ENCODE measurements at regions not wholly inside any gene's neighbourhood (a gene's known extent, or its start where the extent isn't known, plus 50 kb on each side); places are given as distances from the start of the nearest gene placed in this dataset.

DNA sequence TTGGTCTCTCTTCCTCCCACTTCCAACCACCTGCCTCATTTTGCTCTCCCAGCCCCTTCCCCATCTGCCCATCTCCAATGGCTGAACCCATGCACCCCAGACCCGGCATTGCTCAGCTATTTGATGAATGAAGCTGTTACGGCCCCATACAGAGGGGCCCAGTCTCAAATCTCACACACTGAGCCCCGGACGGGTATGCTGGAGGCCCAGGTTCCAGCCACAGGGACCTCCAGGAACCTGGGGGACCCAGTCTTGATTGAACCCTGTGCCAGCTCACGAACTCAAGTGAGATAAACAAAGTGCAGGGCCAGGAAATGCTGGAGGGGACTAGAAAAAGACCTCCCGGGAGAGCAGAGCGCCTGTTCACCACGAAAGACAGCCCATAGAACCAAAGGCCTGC is 63.4 kb upstream of the TEX51 start:
- H3K4me3 Mint-ChIP-seq (ENCODE audit: unreplicated experiment): no peak overlapping the region
- TF ChIP-seq, protein P1, sequence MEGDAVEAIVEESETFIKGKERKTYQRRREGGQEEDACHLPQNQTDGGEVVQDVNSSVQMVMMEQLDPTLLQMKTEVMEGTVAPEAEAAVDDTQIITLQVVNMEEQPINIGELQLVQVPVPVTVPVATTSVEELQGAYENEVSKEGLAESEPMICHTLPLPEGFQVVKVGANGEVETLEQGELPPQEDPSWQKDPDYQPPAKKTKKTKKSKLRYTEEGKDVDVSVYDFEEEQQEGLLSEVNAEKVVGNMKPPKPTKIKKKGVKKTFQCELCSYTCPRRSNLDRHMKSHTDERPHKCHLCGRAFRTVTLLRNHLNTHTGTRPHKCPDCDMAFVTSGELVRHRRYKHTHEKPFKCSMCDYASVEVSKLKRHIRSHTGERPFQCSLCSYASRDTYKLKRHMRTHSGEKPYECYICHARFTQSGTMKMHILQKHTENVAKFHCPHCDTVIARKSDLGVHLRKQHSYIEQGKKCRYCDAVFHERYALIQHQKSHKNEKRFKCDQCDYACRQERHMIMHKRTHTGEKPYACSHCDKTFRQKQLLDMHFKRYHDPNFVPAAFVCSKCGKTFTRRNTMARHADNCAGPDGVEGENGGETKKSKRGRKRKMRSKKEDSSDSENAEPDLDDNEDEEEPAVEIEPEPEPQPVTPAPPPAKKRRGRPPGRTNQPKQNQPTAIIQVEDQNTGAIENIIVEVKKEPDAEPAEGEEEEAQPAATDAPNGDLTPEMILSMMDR (IDR thresholded peaks at IDR 0.05): no peak
- no peak overlapping the region for H3K27ac Mint-ChIP-seq (ENCODE audit: unreplicated experiment)
- H3K9me3 Mint-ChIP-seq (ENCODE audit: low read depth): no peaks in the 10 kb centered on the region
- H3K36me3 Mint-ChIP-seq (ENCODE audit: low read depth): no peaks in the 10 kb centered on the region
- no peak for DNase-seq (ENCODE audit: low spot score)
- H3K4me1 Mint-ChIP-seq (ENCODE audit: low read depth): no peaks in the 10 kb centered on the region
- peaks cover 11% of the 10 kb centered on the region for H3K27me3 Mint-ChIP-seq (ENCODE audit: low read depth)

- Mint-ChIP-seq H3K27ac (ENCODE audit: unreplicated experiment) (no peak overlapping the region), H3K36me3 (ENCODE audit: low read depth) (no peaks in the 10 kb centered on the region), H3K4me1 (ENCODE audit: low read depth) (no peaks in the 10 kb centered on the region), H3K27me3 (ENCODE audit: low read depth) (peaks cover 12% of the 10 kb centered on the region), H3K4me3 (ENCODE audit: unreplicated experiment) (no peak overlapping the region), H3K9me3 (ENCODE audit: low read depth) (no peaks in the 10 kb centered on the region)
- no peak for DNase-seq (ENCODE audit: low spot score)
- TF ChIP-seq, protein P1 (IDR thresholded peaks at IDR 0.05): no peak
Measured at GRCh38 chr2:126835831-126836230, 62.9 kb upstream of the TEX51 start.

DNA sequence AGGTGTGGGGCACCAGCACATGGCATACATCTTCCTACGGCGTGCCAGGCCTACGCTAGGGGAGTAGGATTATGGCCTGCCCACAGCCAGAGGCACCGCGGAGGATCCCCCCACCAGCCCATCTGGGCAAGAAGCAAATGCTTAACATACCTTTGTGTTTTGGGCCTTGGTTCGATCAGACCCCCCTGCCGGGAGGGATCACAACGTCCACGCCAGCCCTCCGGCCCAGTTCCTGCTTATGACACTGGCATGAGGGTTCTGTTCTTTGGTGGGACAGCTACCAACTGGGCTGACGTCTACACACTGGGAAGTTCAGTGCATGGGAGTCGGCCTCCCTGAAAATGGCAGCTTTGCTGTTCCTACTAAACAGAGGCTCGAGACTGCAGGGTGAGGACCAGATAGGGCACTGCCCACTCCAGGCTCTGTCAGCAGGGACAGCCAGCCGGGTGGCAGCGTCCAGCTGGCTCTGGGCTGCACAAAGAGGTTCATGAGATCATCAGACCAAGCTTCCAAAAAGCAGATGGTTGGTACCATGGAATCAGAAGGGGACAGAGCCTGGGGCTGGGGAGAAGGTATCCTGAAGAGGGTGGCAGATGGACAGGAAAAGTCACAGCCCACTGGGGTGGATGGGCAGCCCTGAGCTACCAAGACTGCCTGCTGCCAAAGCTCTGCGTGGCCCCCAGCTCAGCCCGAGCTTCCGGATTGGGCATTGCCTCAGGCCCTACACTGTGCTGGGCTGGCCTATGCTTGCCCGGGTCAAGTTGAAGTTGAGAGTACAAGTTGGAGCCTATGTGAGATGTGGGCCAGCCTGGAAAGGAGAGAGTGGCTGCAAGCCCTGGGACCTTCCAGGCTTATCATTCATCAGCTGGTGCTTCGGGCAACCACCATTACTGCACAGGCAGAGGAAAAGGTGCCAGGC is 61.7 kb upstream of the TEX51 start:
- Mint-ChIP-seq H3K27ac (ENCODE audit: unreplicated experiment) (no peak overlapping the region), H3K9me3 (ENCODE audit: low read depth) (no peaks in the 10 kb centered on the region), H3K36me3 (ENCODE audit: low read depth) (no peaks in the 10 kb centered on the region), H3K27me3 (ENCODE audit: low read depth) (peaks cover 13% of the 10 kb centered on the region), H3K4me1 (ENCODE audit: low read depth) (no peaks in the 10 kb centered on the region), H3K4me3 (ENCODE audit: unreplicated experiment) (no peak overlapping the region)
- TF ChIP-seq, protein P1 (IDR thresholded peaks at IDR 0.05): no peak
- no peak for DNase-seq (ENCODE audit: low spot score)

DNA sequence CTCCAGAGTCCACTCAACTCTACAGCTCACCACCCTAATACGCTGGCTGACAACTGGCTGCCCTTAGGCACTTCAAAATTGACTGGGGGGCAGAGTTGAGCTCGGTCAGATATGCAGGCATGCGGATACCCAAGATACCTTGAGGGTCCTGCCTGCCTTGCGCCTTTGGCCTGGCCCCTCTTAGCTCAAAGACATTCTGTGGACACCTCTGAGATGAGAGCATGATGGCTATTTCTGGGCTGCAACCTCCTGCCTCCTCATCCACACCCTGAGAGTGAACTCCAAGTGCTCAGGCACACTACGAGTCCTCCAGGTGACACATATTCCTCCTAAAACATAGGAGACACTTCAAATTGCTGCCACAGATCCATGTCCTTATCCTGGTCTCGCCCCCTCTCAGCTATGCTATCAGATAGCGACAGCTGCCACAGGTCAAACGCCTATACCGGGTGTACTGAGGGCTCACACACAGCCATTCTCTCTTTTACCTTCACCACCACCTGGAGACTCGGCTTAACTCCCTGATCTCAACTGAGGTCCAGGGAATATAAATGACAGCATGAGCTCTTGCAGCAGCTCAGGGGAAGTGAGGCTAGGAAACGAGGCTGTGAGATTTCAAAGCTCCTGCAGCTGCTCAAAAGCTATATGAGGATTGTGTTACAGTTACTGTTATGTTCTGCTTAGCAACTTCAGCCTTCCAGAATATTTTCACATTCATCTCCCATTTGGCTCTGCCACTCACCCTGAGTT is 60.5 kb upstream of the TEX51 start:
- no peak for DNase-seq (ENCODE audit: low spot score)
- Mint-ChIP-seq H3K4me1 (ENCODE audit: low read depth) (no peaks in the 10 kb centered on the region), H3K27ac (ENCODE audit: unreplicated experiment) (no peak overlapping the region)

DNA sequence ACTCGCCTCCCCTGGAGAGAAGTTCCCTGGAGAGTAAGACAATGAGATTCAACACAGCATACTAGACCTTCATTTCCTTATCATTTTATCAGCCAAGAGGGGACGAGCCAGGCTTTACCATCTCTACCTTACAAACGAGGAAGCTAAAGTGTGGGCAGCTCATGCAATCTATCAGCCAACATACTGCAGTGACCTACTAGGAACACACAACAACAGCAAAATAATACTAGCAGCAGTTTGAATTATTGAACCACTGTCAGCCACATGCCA is 60.0 kb upstream of the TEX51 start:
- TF ChIP-seq, protein P1 (IDR thresholded peaks at IDR 0.05): no peak
- H3K27ac Mint-ChIP-seq (ENCODE audit: unreplicated experiment): no peak overlapping the region
- peaks cover 16% of the 10 kb centered on the region for H3K27me3 Mint-ChIP-seq (ENCODE audit: low read depth)
- no peaks in the 10 kb centered on the region for H3K4me1 Mint-ChIP-seq (ENCODE audit: low read depth)
- H3K36me3 Mint-ChIP-seq (ENCODE audit: low read depth): no peaks in the 10 kb centered on the region
- H3K4me3 Mint-ChIP-seq (ENCODE audit: unreplicated experiment): no peak overlapping the region
- H3K9me3 Mint-ChIP-seq (ENCODE audit: low read depth): no peaks in the 10 kb centered on the region
- DNase-seq (ENCODE audit: low spot score): no peak

More for the DNA sequence above, 60.5 kb upstream of the TEX51 start:
- peaks cover 14% of the 10 kb centered on the region for H3K27me3 Mint-ChIP-seq (ENCODE audit: low read depth)
- no peaks in the 10 kb centered on the region for H3K9me3 Mint-ChIP-seq (ENCODE audit: low read depth)
- no peaks in the 10 kb centered on the region for H3K36me3 Mint-ChIP-seq (ENCODE audit: low read depth)
- H3K4me3 Mint-ChIP-seq (ENCODE audit: unreplicated experiment): no peak overlapping the region
- TF ChIP-seq, protein P1 (IDR thresholded peaks at IDR 0.05): no peak
